Body of pancreas (tissue), 4 donors: ENCODE measurements at regions not wholly inside any gene's neighbourhood (a gene's known extent, or its start where the extent isn't known, plus 50 kb on each side); places are given as distances from the start of the nearest gene placed in this dataset.

ENCODE experiments used
- CTCF ChIP-seq, 7 experiments: fragments of 450-650 bp in 4 of 7; fragments of 200-600 bp in 3 of 7; sonication (generic) in 3 of 7; IDR thresholded peaks; one replicate each; pipeline ENCODE4 v1.5.1; 2016 to 2019; ENCODE audit warnings: antibody characterized with exemption in 7 of 7
- POLR2A ChIP-seq, 3 donors: fragments of 450-650 bp; IDR thresholded peaks; one replicate each; pipeline ENCODE4 v1.6.1; 2016; ENCODE audit warnings: antibody characterized with exemption in 3 of 3, mild to moderate bottlenecking in 2 of 3

DNA sequence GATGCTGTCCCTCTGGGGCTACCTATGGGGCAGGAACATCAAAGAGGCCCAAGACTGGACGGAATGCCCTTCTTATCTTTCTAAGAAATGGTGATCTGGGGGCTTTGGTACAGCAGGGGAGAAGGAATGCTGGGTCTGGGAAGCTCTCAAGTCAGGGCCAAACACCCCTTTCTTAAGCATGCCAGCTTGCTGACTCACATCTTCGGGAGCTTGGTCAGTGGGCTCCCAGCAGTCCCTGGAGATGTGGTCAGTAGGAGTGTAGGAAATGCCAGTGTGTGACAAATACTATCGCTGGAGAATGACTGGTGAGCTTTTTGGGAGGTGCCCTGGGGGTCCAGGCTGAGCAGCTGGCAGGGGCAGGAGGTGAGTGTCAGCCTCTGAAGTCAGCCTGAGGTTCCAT is 105.0 kb upstream of the CDC42EP3 start:
- no peak for TF ChIP-seq CTCF (IDR thresholded peaks at IDR 0.05)
- no peak for TF ChIP-seq POLR2A (IDR thresholded peaks at IDR 0.05)
